Stimulated activated CD4-positive, alpha-beta T cell treated with anti-CD3 and anti-CD28 coated beads, Interleukin-2, amount 100 ng/mL, for 4 hours (primary cell): ENCODE measurements at regions not wholly inside any gene's neighbourhood (a gene's known extent, or its start where the extent isn't known, plus 50 kb on each side); places are given as distances from the start of the nearest gene placed in this dataset.
"Not testable (repeated sequence)": the region's sequence is repeated elsewhere in the genome, so short reads cannot be mapped to it uniquely, and the experiment has no call there.

ENCODE experiments used
- DNase-seq: peaks from one replicate; pipeline ENCODE4 v3.0.0-alpha.2; 2020; ENCODE audit warnings: low read depth

DNA sequence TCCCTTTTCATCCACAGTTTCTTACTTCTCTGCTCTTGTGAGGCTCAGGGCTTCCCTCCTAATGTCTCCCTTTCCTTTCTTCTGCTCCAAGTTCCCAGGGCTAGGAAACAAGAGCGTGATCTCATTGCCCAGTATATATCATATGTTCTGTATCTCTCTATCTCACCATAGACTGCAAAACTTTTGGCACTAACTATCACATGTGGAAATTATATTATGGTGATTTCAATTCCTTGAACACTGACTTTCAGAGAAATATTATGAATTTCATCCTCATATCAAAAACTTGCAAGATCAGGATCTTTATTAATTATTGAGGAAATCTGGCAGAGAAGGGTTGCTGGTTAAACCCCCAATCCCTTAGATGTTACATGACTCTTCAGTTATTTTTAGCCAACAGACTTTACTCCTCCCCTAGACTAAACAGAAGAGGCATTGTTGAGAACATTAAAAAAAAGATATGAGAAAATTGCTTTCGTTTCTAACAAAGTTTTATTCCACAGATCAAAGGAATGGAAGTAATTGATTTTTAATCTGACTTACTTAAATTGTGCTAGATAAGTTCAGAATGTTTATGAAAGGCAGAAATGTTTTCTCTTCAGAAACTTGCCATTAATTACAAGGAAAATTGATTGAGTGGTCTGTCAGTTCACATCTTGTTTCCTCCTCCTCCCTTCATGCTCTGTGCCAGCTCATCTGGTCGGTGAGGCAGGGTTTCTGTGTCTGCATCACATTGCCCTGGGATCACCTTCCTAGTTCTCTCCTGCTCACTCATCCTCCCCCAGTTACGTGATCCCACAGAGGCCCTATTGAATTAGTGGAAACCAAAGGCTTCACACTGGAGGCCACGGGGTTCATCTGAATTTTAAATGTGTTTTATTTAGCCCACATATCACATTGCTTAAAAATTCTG lies 378.5 kb downstream of the LMO7 start:
- DNase-seq: no peak

DNA sequence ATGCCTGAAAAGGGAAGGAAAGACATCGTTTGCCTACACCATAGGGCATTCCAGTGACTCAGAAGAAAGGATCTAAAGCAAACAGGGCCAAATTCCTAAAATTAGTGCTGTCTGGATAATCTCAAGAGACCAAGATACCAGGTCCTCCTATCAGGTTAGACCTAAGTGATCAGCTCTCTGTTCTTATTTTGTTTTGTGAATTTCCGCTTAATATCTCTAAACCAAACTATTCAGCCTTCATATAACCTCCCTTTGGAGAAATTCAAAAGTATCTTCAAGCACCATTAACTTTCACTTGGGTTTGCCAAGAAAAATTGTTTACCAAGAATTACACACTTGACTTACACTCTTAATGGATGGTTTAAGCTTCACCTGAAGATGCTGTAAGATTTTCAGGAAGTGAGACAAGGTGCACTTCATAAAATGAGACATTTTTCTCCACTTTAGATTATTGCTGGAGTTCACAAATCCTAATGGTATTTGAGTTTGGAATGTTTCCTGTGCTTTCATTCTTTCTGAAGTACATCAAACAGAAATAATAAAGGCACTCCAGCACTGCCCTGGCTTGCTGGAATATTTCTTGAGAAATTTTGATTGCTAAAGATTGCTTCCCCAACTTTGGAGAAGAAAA lies 376.1 kb downstream of the LMO7 start:
- no peak for DNase-seq

DNA sequence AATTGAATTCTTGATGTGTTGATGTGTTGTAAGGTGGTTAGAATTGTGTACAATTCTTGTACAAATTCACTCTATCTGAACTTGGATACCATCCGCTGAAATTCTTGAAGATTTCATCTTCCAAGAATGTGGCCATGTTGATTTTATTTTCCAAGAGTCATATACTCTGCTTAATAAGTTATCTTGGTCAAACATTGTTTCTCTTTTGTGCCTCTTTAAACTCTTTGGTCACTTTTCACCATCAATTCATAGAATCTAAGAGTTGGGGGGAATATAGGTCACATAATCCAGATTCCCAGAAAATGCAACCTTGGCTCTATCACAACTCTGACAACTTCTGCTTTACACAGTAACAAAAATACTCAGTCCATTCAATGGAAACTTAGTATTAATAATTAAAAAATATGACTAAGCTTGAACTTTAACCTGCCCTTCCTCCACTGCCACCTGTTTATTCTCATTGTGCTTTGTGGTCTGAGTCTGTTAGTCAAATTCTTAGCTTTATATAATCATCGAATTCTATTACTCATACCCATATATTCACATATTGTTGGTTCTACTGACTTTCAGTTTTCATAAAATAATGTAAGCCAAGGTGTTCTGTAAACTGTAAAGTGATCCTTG lies 373.2 kb downstream of the LMO7 start:
- no peak for DNase-seq

DNA sequence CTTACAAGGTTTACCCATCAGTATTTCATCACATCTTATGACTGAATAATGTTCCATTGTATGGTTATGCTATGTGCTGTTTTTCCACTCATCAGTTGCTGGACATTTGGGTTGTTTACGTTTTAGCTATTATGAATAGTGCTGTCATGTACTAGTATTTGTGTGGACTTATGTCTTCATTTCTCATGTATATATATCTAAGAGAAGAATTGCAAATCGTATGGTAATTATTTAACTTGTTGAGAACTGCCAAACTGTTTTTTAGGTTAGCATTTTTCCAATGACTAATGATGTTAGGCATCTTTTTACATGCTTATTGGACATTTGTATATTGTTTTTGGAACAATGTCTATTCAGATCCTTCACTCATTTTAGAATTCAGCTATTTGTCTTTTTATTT lies 368.3 kb downstream of the LMO7 start:
- no peak for DNase-seq

DNA sequence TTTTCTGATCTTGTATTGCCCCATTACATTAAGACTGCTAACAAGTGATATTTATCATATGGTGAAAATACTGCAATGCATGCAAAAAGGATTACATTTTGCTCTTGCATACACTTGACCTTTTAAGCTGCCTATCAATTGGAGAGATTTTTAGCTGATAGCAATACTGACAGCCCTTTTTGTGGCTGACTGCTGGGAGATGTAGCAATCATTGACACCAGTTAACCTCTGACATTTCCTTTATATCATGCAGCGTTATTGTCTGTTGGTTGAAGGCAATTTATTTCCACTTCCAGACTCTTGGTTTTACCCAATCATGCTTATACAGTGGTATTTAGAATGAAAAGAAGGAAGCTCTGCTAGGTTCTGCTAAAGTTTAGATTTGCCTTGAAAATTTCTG lies 364.0 kb downstream of the LMO7 start:
- DNase-seq: no peak

DNA sequence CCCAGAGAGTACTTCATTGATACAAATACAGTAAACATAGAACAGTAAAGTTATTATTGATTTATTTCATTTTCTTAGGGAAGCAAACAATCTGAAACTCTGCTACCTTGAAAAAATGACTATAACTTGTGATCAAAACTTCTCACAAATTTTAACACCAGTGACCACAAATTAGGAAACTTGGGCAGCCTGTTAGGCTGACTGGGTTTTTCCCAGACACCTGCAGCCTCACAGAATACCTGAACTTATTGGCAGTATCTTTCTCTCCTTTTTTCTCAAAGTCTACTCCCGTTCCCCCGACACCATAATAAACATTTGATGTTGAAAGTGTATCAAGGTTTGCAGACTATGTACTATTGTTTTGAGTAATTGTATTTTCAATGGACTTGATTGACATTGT lies 360.5 kb downstream of the LMO7 start:
- DNase-seq: no peak

DNA sequence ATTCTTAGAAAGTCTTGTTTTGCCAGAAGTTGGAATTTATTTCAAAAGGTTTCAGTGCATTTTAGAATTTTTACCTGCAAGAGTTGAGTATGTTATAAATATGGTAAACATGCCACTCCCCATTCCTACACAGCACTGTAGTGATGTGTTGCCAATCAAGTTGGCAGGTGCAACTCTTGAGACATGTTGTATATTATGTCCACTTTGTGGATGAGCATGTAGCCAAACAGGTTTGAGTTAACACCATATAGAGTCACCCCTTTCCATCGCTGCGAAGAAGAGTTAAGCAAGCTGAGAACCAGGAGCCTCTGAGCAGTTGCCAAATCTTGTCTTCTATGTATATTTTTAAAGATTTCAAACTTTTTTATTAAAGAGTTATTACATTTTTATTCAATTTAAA lies 359.8 kb downstream of the LMO7 start:
- DNase-seq: no peak

DNA sequence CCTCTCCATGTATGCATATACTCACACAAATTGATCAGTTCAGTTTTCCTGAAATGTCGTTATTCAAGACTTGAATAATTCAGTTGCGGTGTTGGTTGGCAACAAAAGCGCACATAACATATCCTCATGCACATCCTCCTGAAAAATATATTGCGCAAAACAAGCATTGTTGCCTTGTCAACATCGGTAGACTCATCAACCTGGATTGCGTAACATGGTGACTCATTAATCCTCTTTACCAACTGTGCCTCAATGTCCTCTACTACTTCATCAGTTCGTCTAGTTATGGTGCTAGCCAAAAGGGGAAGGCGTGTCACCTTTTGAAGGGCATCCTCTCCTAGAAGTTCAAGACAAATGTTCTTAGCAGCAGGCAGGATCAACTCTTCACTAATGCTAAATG lies 357.7 kb downstream of the LMO7 start:
- no peak for DNase-seq

DNA sequence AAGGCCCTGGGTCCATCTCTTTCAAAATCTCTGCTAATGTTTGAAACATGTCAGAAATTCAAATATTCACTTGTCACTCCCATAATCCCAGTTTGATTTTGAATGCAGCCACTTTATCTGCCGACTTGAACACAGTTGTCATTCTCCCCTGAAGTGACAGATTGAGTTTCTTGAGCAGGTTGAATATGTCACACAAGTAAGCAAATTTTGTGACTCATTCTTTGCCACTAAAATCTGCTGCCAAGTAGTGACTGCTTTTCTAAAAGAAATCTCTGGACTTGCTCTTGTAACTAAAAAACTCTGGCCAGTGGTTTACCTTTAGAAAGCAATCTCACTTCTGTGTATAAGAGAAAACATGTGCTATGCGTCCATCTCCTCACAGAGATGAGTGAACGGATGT lies 357.1 kb downstream of the LMO7 start:
- DNase-seq: no peak

DNA sequence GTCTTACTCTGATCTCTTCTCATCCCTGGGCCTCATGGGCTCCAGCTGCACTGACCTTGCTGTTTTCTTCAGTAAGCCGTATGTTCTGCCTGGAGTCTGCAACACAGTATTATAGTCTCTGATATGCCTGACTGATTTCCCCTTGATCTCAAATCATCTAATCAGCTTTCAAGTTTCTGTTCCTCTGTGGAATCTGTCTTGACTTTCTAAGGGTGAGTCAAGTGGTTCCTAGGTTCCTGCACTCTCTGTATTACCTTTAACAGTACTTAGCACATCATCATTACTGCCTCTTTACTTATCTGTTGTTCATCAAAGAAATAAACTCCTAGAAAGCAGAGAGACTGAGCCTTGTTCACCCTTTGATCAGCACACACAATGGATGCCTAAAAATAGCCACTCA lies 350.7 kb downstream of the LMO7 start:
- no peak for DNase-seq

DNA sequence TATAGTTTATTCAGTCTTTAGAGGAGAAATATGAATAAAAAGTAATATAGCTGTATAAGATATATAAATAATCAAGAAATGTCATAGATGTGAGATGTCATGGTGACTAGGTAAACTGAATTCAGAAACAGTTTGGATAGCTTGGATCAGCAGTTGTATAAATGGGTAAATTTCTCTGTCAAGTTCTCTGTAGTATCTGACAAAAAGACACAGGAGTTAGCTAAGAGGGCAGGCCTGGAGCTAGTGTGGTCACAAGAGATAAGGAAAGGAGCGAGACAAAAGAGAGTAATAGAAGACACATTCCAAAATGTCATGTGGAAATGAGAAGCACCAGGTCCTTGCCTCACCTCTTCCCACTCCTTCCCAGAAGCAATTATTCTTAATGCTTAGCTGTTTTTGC lies 349.0 kb downstream of the LMO7 start:
- no peak for DNase-seq

DNA sequence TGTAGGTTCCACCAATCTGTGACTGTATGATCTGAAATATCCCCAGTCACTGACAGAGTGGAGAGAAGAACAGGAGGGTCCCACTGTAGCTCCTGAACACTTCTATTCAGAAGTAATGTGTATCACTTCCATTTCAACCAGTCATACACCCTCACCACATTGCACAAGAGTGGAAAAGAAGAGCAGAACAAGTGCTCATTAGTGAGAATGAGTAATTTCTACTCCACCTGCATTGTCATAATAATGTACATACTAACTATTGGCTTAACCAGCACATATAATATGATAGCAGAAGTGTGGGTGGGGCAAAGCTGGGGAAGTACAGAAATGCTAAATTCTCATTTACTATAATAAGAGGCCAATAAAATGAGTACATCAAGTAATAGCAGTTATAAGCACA lies 342.7 kb downstream of the LMO7 start:
- DNase-seq: no peak

DNA sequence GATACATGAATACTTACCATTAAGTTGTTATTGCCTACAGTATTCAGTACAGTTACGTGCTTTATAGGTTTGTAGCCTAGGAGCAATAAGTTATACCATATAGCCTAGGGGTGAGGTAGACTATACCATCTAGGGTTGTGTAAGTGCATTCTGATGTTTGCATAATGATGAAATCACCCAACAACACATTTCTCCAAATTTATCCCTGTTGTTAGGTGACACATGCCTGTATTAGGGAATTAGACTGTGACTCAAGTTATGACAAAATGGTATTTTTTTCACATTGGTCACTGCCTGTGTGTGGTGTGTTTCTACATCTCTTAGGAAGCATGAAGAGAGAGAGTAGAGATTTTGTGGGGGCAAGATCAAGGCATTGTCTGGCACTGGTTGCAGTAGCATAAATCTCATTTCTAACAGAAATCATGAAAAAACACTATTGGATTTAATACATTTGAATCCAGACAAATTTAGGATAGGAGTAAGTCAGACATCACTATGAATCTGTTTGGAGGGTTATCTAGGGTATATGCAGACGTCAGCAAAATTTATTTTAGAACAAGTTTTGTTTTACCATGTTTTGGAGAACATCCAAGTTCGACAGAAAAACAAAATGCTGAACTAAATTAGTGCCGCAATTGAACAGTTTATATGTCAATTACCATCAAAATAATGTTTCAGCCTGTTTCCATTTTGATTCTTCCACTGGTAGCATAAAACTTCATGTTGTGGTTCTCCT lies 332.1 kb downstream of the LMO7 start:
- no peak for DNase-seq

DNA sequence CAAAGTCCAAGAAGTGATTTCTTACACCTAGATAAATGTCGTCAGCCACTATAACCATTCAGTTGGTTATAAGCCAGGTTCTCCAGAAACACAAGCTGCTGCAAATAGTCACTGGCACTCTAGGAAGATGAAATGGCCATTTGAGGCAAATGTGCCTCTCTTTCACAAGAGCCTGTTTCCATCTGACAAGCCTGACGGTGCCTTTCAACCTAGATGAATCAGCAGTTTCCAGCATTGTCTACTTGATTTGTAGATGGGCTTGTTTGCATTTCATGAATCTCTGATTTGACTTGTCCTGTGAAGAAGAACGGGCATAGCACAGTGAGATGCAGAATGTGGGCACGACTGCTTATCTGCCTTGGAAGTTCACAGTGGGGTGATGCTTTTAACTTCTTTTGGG lies 327.2 kb downstream of the LMO7 start:
- no peak for DNase-seq

DNA sequence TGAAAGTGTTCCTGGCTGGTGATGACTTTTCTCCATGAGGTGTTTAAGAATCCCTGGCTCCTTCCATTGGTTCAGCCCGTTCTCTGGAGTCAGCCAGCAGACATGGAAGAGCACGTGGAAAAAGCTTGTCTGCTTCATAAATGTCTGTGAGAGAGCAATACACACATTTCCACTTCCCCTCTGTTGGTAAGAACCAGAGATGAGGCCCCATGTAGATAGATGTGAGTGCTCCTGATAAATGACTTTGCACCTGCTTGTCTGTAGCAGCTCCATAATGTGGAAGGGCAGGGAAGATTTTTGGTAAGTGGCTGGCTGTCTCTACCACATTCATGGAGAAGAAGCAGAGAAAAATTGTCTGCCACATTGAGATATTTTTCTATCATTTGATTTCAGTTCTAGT lies 325.8 kb downstream of the LMO7 start:
- DNase-seq: no peak

DNA sequence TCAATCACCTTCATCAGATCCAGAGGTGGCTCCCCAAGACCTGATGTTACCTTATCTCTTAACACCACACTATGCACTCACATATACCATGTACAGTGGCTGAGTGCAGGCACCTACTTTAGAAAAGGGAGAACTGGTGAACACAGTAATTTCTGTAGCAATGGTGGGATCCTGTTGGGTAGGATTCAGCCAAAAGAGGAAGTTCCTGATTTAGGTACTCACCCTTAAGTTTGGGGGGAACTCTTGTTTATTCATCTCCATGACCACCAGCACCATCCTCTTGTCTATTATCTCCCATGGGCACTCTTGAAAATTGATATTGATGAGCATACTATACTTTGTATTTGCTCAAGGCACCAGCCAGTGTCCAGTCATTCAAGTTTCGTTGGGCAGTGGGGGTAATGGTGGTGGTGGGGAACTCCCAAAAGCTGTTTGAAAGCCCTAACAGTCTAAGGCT lies 324.4 kb downstream of the LMO7 start:
- no peak for DNase-seq

DNA sequence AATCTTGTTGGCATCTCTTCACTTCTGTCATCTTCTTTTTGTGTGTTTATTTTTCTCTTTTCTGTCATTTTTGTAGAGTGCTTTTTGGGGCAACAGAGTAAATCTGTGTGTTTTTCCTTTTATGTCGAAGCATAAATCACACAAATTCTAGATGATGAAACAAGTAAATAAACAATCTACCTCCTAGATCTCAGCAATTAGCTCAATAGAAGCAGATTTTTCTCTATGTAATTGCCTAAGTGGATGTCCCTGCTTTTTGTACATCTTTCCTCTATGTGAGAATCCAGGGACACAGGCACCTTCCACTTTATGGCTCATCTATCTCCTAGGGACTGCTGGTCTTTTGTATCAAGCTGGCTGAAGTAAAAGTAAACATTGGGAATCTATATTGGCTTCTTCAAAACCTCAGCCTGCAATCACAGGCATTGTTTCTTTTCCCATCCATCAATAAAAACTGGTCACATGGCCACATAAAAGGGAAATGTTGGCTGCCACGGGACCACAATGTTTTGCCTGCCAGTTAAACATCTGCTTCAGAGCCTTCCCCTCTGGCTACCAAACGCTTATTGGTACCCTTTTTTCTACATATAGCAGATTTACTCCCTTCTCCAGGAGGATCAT lies 323.8 kb downstream of the LMO7 start:
- DNase-seq: no peak

DNA sequence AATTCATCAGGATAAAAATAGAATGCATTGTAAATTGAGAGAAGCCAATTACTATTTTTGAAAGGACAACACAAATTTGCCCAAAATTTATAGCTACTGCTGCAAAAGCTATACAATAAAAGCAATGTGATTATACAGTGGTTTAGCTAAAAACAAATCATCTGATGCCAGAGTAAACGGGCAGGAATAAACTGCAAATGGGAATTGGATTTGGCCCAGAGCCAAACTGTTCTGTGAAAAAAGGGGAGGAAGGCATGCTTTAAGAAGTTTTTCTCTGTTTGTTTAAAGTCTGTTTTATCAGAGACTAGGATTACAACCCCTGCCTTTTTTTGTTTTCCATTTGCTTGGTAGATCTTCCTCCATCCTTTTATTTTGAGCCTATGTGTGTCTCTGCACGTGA lies 317.5 kb downstream of the LMO7 start:
- DNase-seq: not testable (repeated sequence)

DNA sequence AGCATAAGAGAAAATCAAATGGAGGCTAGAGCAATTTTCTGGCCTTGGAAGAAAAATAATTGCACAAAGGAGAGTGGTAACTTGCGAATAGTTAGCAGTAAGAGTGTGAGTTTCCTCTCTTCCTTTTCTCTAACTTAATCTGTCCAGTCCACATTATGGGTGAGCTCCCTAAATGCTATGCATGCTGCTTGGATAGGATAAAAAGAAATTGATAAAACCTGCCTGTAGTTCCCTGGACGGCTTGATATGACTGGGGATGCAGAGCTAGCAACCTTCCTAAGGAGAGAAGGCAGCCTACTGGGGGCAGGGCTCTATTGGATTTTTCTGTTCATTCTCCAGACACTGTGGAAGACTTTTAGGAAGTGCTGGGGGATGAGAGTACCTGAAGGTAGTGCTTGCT lies 311.3 kb downstream of the LMO7 start:
- DNase-seq: no peak

DNA sequence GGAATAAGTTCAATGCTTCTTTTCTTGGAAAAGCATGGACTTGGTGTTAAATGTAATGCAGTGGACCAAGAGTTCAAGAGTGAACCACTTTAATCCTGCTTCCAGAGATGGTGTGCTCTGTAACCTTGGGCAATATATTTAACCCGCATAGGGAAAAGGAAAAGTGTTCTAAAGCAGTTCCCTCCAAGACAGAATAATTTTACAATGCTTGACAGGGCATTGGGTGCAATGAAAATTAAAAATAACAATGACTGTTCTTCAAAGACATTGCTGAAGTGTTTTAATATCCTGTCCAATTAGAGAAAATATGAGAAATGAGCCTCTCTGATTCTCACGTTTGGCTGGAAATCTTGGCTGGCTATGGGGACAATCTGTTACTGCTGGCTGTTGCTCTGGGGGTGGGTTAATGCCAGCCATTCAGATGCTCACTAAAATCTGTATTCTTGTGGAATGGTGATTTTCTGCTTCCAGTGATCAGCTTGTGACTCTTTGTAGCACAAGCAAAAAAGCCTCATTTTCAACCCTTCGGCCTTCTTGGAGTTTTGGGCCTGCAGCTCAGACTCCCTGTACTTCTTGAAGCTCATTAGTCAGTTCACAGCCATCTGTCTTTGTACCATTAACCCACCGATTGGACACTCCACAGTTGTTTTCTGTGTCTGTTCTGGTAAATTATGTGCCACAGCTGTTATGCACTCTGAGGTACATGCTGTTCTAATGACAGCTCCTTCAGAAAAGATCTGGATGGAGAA lies 310.6 kb downstream of the LMO7 start:
- no peak for DNase-seq

DNA sequence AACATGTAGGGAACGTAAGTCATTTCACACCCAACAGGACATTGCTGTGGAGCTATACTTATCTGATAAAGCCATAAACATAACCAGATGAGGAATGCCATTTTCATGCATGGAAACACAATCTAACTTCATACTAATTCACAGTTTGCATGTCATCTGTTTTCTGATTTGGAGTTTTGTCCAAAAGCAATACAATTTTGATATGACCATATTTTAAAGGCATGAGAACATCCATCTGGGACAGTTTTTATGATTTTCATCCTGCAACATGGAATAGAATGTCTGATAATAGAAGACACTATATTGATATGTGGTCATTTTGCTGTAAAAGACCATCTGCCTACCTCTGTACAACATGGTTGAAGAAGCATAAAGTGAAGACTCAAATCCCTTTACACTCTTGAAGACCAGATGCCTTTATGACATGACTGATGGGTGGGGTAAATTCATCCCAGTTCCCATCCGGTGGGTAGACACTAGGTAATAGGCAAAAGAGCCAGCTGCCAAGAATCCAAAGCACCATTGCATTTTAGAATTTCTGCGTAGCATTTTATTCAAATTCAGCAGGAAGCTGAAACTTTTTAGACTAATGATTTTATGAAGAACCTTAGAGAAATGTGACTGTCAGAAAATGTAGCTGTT lies 309.8 kb downstream of the LMO7 start:
- no peak for DNase-seq
